H54 (cell line): ENCODE measurements at regions not wholly inside any gene's neighbourhood (a gene's known extent, or its start where the extent isn't known, plus 50 kb on each side); places are given as distances from the start of the nearest gene placed in this dataset.

Experiments used
- DNase-seq: peaks from one replicate; pipeline ENCODE4 v3.0.0; 2011; ENCODE audit warnings: low spot score, mixed read lengths; ENCODE audit not compliant: insufficient read length
- FAIRE-seq: peaks from 3 replicates; lab custom pipeline; 2011; peaks lifted over from hg19 to GRCh38; lab: Jason Lieb, UNC
- POLR2A ChIP-seq: IDR thresholded peaks from 2 replicates; pipeline ENCODE4 v1.6.1; 2011; ENCODE audit warnings: low read depth, mild to moderate bottlenecking, low read length

DNA sequence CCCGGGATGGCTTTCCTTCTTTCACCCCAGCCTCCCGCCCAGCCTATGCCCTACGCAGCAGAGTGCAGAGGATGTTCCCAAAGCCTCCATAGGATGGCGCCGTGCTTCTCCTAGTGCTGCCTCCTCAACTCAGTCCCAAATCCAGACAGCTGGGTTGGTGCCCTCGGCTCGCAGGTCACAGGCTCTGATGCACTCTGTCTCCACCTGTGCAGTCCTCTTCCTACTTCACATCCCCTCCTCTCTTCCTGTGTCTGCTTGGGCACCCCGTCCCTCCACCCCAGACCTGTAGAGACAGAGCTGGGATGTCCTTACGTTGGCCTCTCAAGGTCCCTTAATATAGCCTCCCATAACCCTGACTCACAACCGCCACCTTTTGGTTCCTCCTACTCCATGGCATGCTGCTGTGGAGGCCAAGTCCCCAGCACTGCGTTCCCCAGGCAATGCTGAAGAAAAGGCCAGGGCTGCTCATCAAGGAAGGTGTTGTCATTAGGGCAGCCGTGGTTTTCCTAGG is 314.4 kb downstream of the GADD45G start:
- FAIRE-seq (no peak), DNase-seq (no peak)
- TF ChIP-seq POLR2A = no peak

DNA sequence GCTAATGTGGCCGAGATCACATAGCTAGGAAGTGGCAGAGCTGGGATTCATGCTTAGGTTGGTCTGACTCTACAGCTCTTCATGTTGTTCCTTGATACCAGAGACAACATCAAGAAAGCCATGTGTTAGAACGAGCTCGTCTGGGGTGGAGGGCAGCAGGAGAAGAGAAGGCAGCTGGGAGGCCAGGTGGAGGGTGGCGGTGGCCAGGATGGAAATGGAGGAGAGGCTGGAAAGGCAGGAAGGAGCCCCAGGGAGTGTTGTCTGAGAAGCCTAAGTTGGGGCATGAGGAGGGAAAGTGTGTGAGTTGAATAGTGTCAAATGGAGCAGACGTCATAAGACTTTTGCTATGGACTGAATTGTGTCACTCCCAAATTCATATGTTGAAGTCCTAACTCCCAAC is 315.3 kb downstream of the GADD45G start:
- TF ChIP-seq POLR2A = no peak
- DNase-seq (no peak), FAIRE-seq (no peak)

DNA sequence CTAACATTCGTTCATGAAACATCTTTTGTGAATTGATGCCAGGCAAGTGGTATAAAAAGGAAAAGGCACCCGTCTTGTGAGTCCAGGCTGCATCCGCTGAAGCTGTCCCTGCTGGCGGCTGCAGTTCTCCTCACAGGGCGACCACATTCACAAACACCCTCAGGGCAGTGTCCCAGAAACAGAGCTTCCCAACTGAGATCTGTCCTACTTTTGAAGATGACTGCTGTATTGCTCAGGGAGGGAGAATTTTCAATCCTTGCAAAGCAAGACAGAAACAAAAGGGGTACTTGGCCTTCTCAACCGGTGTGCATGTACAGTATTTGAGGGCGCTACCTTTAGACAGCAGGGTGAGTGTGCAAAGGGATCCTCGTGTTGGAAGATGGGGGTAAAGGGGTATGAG is 316.1 kb downstream of the GADD45G start:
- FAIRE-seq (no peak), DNase-seq (no peak)
- TF ChIP-seq POLR2A = no peak

DNA sequence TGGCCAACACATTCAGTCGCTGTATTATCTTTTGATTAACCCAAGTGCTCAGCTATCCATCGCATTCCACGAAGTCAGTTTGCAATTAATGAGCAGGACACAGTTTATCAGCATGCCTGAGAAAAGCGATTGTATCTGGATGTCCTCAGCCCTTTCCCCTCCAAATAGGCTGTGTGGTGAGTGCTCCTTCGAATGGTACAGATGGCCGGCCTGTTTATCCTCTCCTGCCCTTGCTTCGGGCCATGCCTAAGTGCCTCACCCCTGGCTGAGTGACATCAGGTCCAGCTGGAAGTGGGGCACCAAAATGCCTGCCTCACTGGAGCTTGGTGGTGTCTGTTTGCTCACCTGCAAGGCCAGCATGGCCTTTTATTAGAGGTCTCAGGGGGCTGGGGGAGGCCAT is 317.3 kb downstream of the GADD45G start:
- no peak for FAIRE-seq

DNA sequence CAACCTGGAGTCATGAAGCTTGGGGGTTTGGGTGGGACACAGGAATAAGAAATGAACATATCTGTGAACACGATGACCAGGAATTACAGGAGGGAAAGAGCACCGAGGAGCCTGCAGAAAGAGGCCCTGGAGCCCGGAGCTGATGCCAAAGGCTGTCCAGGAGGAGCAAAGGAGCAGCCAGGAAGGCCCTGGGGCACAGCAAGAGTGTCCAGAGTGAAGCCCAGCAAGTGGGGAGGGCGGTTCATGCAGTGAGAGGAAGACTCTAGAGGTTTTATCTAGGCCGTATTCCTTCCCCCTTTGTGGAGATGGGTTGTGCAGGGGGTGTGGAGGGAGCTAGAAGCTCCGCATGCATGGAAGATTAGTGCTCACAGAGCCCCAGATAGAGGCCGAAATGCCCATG is 318.4 kb downstream of the GADD45G start:
- TF ChIP-seq POLR2A = no peak
- no peak for FAIRE-seq
- no peak for DNase-seq

More for the DNA sequence above, 317.3 kb downstream of the GADD45G start:
- DNase-seq = no peak
- no peak for TF ChIP-seq POLR2A

DNA sequence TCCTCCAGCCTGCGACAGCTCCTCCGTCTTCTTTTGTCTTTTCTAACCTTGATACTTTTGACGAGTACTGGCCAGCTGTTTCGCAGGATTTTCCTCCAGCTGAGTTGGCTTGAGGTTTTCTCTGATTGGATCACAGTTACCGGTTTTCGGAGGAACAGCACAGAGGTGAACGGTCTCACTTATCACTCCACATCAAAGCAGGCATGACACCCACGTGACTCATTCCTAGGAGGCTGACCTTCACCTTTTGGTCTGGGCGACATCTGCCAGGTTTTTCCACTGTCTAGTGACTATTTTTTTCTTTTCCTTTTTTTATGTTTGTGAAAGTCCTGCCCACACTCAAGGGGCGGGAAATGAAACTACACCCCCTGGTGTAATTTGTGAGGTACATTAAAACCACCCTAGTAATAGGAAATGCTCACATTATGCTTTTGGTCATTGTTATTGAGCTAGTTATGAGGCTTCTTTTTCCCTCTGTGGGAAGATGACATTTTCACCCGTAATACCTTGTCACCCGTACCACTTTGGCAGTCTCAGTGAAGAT is 319.2 kb downstream of the GADD45G start:
- TF ChIP-seq POLR2A = no peak
- FAIRE-seq = no peak
- DNase-seq = no peak

DNA sequence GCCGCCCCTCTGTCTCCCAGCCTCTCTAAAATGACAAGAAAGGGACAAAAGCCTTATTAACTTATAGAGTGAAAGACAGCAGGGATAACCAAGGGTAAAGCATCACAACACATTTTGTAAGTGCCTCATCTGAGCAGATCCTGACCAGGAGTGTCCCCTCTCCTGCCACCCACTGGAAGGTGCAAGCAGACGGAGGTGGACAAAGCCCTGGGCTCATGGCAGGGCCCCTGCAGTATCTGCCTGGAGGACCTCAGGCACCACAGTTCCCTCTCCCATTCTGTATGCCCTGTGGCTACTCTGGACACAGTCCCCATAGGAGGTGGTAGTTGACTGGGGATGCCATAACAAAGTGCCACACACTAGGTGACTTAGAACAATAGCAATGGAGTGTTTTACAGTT is 319.8 kb downstream of the GADD45G start:
- TF ChIP-seq POLR2A = no peak
- FAIRE-seq (no peak), DNase-seq (no peak)

DNA sequence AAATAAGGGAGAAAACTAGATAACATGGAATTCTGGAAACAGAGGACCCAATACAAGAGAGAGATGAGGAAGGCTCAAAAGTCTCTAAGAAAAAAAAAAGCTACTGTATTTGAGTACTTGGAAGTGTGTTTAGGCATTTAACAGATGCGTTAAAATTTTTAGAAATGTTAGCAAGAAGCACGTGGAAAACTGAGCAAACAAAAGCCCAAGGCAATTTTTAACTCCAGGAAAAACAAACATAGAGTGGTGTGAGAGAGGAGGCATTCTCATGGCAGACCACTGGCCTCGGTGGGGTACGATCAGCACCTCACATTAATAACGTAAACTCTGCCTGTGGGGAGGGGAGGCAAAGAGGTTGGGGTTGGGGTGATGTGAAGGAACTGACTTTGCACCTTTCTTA is 321.4 kb downstream of the GADD45G start:
- DNase-seq (no peak), FAIRE-seq (no peak)
- TF ChIP-seq POLR2A = no peak

DNA sequence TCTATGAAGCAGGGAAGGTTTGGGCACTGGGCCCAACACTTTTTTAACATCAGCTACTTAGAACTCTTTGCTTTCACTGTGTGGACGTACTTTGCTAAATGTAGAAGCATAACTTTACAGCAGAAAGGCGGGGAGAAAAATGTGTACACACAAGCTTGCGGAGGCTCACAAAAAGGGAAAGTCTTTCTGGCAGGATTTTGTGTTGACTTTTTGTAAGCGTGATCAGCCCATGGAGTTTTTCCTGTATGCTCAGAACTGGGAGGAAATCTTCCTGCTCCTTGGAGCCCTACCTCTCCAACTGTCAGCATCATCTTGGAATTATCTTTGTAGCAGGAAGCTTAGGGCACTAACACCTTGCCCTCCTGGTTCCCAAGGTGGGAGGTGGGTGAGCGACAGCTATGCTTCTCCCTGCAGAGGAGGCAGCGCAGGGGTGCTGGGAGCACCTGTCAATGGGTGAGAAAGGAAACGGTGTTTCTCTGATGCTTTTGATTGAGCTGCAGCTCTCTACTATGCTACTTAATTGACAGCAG is 321.9 kb downstream of the GADD45G start:
- DNase-seq (no peak), FAIRE-seq (no peak)
- TF ChIP-seq POLR2A = no peak

DNA sequence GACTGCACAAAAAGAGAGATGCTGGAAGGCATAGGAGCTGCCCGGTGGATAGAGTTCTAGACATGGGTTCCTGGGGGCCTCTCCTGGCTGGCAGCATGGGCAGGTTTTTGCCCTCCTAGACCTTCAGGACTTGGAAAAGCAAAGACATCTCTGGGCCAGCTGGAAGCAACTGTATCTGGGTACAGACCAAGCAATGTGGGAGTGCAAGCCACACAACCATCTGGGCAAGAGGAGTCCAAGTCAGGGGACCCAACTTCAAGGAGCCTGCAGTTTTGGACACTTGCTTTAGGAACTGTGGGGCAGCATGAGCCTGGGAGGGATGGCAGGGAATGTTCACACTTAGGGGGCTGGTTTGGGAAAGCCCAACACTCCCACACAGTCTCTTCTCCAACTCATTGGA is 323.3 kb downstream of the GADD45G start:
- FAIRE-seq (no peak), DNase-seq (no peak)
- TF ChIP-seq POLR2A = no peak

DNA sequence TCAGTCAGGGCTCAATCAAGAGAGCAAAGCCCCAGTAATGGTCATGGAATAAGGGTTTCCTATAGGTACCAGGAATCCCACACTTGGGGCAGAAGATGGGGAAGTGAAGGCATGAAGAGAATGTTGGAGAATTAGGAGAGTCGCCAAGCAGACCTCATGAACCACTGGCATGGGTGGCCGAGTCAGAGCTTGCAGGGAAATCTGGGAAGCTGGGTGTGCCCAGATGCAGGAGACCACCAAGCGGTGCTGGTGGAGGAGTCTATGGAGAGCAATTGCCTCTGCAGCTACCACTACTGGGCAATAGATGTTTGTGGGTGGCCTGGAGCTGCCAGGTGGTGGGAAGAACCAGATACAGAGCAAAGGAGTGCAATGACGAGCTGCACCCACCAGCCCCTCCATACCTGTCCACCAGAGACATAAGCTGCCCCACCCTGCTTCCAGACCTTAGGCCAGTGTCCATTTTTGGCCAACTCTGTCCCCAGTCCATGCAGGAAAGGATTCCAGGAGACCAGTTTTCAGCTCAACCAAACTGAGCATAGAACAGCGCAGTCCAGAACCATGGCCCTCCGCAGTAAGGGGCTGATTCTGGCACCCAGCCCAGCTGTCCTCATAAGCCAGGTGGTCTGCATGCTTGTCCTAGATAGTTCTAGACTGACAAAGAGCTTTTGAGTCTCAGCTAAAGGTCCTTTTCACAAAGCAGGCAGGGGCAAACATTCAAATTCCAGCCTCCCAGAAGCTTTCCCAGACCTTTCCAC is 323.9 kb downstream of the GADD45G start:
- no peak for FAIRE-seq
- TF ChIP-seq POLR2A = no peak

DNA sequence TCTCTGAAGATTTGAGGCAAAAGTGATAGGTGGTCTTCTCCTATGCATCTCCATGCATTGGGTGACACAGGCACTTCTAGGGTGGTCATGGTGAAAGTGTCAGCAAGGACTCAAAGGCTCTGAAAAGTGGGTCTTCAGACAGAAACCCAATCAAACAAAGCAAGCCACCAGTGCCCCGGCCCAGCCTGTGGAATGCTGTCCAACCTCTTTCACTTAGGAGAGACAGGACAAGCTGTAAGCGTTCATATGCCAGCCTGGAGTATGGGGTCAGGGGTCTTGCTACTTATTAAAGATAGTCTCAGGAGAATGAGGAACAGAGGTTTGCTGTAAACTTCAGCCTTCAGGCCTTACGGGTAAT is 324.5 kb downstream of the GADD45G start:
- DNase-seq (no peak), FAIRE-seq (no peak)
- TF ChIP-seq POLR2A = no peak

More for the DNA sequence above, 323.9 kb downstream of the GADD45G start:
- no peak for DNase-seq

DNA sequence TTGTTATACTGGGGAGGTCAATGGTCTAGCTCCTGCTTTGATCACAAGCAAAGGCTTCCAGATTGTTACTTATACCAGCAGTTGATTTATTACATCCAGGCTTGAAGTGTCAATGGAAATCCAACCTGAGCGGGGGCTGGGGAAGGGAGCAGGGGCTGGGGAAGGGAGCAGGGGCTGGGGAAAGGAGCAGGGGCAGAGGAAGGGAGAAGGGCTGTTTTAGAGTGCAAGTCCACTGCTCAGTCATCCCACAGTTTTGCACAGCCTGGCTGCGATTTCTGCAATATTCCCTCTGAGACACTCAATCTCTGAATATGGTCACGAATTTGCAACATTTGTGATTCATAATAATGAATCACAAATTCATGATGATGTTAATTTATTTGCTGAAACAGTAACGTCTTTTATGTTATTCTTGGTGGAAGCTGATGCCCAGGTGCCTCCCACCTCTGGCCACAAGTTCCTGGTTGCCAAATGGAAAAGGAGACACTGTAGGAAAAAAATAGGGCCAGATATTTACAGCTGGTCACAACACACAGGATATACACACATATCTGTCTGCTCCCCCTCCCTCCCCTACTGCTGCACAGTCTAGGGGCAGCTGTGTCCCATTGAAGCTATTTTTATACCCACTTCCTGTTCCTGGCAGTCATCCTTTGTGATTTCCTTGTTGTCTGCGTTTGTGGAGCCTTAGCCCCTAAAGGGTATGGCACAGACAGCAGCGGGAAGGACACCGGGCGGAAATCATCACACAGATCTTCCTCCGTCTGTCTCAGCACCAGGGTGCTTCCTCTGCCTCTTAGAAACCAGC is 325.1 kb downstream of the GADD45G start:
- FAIRE-seq (no peak), DNase-seq (no peak)
- no peak for TF ChIP-seq POLR2A

DNA sequence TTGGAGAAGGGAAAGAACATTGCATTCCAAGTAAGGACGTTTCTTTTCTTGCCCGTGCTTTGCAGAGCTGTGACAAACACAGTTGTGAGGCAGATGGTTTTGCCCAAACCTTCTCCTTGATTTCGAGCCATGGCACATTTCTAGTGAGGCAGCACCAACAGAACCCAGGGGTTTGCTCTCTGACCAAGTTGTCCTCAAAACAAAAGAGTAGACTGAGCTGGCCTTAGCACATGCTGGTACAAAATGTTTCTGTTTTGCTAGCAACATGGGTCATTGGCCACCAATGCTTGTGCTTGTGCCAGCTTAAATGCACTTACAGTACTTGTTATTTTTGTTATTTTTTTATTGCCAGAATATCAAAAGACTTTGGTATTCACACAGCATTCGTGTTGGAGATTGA is 328.8 kb downstream of the GADD45G start:
- DNase-seq (no peak), FAIRE-seq (no peak)
- TF ChIP-seq POLR2A = no peak
